Activated naive CD4-positive, alpha-beta T cell treated with anti-CD3 and anti-CD28 coated beads for 36 hours (primary cell): ENCODE measurements at regions not wholly inside any gene's neighbourhood (a gene's known extent, or its start where the extent isn't known, plus 50 kb on each side); places are given as distances from the start of the nearest gene placed in this dataset.

ENCODE experiments used
- CTCF ChIA-PET: fragments of 350-600 bp; sonication (Branson Sonifier 250); formaldehyde crosslinking; loops from one replicate; lab custom pipeline; 2021; ENCODE audit warnings: antibody characterized with exemption; lab: Charles Lee
- DNase-seq: peaks from one replicate; pipeline ENCODE4 v3.0.0-alpha.2; 2020
- H3K27ac Mint-ChIP-seq: one replicate; pipeline ENCODE4 v1.8.0; 2021; ENCODE audit warnings: mild to moderate bottlenecking, mixed read lengths
- H3K27me3 Mint-ChIP-seq: one replicate; pipeline ENCODE4 v1.8.0; 2021; ENCODE audit warnings: low read depth, mixed read lengths
- H3K36me3 Mint-ChIP-seq: one replicate; pipeline ENCODE4 v1.8.0; 2021; ENCODE audit warnings: low read depth, mixed read lengths
- H3K4me1 Mint-ChIP-seq: one replicate; pipeline ENCODE4 v1.8.0; 2021; ENCODE audit warnings: low read depth, mixed read lengths
- H3K4me3 Mint-ChIP-seq: one replicate; pipeline ENCODE4 v1.8.0; 2021; ENCODE audit warnings: mild to moderate bottlenecking, moderate library complexity, mixed read lengths
- H3K9me3 Mint-ChIP-seq: one replicate; pipeline ENCODE4 v1.8.0; 2021; ENCODE audit warnings: mixed read lengths
- intact Hi-C: fragments of 100-400 bp; cut with micrococcal nuclease; formaldehyde crosslinking; loops from one replicate; pipeline ENCODE4 v1.15.1; 2023

DNA sequence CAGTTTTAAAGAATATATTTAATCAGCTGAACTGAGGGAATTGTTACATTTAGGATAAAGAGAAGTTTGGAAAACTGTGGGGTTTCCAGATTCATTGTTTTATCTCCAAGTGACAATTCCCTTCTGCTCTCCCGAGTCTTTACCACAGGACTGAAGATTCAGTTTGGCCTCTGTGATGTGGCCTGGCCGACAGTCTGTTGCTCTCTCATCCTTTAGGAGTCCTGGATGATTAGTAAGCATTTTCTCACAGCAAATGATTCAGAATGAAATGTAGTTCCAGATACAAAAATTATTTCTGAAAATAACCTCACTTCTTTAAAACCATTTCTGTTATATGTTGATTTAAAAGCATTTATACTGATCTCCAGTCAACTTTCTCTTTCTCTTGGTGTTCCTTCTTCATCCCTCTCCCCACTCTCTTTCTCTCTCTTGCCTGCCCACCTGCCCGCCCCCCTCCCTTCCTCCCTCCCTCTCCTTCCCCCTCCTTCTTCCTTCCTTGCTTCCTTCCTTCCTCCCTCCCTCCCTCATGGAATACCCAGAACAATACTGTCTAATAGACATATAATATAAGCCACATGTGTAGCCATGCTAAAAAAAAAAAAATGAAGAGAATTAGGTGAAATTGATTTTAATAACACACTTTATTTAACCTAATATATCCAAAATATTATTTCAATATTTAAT is 254.9 kb downstream of the PRL start:
- Mint-ChIP-seq H3K4me1 (peaks cover 6% of the 10 kb centered on the region), H3K27me3 (no peaks in the 10 kb centered on the region), H3K9me3 (peaks cover 6% of the 10 kb centered on the region), H3K36me3 (no peaks in the 10 kb centered on the region), H3K4me3 (no peak overlapping the region), H3K27ac (no peak overlapping the region)
- no peak for DNase-seq
- CTCF ChIA-PET, result no interaction called here
- intact Hi-C loops, result no loop called here

DNA sequence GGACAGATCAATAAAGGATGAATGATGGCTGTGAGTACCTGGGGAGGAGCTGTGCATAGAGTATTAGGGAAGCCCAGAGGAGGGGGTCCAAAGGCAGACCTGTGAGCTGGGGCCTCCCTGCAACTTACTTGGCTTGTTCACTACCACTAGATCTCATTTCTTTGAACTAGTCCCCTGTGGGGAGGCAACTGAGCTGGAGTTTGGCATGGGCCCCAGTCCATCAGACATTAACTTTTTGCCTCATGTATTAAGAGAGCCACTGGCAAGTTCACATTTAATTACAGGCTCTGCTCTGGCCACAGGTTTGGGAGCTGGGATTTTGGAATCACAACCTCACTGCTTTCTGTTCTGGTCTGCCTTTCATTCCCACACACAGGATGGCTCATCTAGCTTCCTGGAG is 254.1 kb downstream of the PRL start:
- no peaks in the 10 kb centered on the region for H3K36me3 Mint-ChIP-seq
- DNase-seq, result no peak
- no peak overlapping the region for H3K4me3 Mint-ChIP-seq
- H3K27me3 Mint-ChIP-seq, result no peaks in the 10 kb centered on the region
- intact Hi-C loops, result no loop called here
- peaks cover 7% of the 10 kb centered on the region for H3K9me3 Mint-ChIP-seq
- H3K4me1 Mint-ChIP-seq, result peaks cover 6% of the 10 kb centered on the region
- CTCF ChIA-PET, result no interaction called here
- H3K27ac Mint-ChIP-seq, result no peak overlapping the region

DNA sequence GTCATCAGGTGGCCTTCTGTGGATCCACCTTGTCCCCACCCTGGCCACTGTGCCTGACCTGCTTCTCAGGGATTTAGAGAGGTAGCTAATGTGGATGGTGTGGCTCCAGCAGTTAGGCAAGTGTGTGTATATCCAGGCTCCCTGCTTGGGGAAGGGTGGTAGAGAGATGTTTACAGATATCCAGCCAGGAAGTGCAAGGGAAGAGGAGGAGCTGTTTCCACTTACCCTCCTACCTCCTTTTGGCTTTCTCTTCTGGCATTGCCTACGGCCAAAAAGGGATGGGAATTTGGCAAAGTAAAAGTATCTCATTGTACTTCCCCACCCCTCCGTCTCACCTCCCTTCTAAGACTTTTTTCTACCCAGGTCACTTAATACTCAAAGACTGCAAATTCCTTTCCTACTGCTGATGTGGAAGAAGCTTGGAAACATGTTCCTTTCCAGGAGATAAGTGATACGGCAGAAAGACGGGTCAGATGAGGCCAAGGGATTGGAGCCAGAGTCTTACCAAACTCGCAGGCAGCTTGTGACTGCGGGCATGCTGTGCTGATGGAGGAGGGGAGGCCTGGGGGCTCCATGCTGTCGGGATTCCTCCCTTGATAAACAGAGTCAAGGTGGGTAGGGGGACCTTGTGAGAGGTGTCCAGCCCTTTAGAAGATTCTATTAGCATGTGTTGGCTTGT is 253.4 kb downstream of the PRL start:
- H3K27me3 Mint-ChIP-seq, result no peaks in the 10 kb centered on the region
- intact Hi-C loops, result no loop called here
- DNase-seq, result no peak
- peaks cover 6% of the 10 kb centered on the region for H3K4me1 Mint-ChIP-seq
- H3K9me3 Mint-ChIP-seq, result peaks cover 7% of the 10 kb centered on the region
- H3K4me3 Mint-ChIP-seq, result no peak overlapping the region
- CTCF ChIA-PET, result no interaction called here
- no peak overlapping the region for H3K27ac Mint-ChIP-seq
- no peaks in the 10 kb centered on the region for H3K36me3 Mint-ChIP-seq

DNA sequence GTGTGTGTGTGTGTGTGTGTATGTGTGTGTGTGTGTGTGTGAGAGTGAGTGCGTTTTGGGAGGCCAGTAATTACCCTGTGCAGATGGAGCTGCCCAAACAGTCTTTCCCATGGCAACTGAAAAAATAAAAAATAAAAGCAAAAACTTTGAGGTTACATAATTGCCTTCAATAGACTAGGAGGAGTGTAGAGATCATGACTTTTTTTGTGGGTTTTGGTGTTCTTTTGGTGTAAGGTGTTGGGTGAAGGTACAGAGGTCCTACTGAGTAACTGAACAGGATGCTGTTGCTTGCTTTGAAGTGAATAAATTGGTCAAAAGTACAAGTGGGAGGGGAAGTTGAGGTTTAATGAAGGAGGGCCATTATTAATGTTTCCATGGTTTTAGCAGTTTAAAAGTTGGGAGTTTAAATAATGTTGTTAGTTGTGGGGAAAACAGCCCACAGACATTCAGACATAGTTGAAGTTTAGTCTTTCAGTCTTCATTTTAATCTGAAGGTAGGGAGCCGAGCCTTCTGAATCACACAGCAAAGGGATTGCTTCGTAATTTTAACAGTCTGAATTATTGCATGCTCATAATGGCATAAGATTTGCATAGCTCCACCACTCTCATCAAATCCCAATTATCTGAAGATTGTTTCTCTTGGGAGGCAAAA is 251.4 kb downstream of the PRL start:
- H3K27me3 Mint-ChIP-seq, result no peaks in the 10 kb centered on the region
- H3K27ac Mint-ChIP-seq, result no peak overlapping the region
- CTCF ChIA-PET, result no interaction called here
- peaks cover 6% of the 10 kb centered on the region for H3K4me1 Mint-ChIP-seq
- DNase-seq, result no peak
- no peak overlapping the region for H3K4me3 Mint-ChIP-seq
- intact Hi-C loops, result no loop called here
- H3K36me3 Mint-ChIP-seq, result no peaks in the 10 kb centered on the region
- H3K9me3 Mint-ChIP-seq, result peaks cover 4% of the 10 kb centered on the region

DNA sequence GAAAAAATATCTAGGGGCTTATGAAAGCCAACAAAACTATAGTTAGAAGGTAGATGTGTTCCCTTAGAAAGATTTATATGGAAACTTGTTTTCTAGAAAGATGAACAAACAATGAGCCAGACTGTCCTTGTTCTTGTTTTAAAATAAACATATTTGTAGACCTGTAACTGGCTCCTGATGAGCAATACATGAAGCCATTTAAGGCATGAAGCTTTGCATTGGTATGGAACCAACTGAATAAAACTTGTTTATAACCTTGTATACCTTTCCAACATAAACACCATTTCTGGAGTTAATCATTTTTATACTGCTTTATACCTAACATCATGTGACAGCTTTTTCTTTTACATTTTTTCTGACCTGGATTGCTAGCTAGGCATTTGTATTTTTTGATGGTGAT is 247.8 kb downstream of the PRL start:
- intact Hi-C loops, result no loop called here
- Mint-ChIP-seq H3K27ac (no peak overlapping the region), H3K4me3 (no peak overlapping the region), H3K9me3 (peaks cover 4% of the 10 kb centered on the region), H3K27me3 (no peaks in the 10 kb centered on the region), H3K4me1 (peaks cover 6% of the 10 kb centered on the region), H3K36me3 (no peaks in the 10 kb centered on the region)
- CTCF ChIA-PET, result no interaction called here
- DNase-seq, result no peak

DNA sequence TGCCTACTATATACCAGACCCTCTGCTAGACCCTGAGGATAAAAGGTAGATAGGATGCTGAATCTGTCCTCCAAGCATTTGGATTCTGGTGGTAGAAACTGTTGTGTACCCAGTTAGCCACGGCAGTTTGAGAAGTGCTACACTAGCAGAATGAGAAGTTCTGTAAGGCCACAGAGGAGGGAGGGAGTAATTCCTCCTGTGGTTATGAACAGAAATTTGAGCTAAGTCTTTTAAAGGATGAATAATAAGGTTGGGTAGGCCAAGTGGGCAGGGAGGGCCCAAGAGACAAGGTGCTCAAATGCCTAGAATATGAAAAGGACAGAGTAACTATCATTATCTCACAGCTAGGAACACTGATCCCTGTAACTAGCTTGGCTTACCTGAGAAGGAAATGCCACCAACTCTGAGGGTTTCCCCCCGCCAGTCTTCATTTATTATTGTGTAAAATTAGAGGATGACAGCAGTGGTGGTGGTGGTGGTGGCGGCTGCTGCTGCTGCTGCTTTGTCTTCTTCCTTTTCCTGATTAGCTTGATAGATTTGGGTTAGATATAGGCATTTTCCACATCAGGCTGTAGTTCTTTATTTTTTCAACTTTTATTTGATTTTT is 243.3 kb downstream of the PRL start:
- Mint-ChIP-seq H3K27me3 (peaks cover 2% of the 10 kb centered on the region), H3K9me3 (peaks cover 2% of the 10 kb centered on the region), H3K4me1 (no peaks in the 10 kb centered on the region), H3K4me3 (no peak overlapping the region), H3K36me3 (no peaks in the 10 kb centered on the region), H3K27ac (no peak overlapping the region)
- CTCF ChIA-PET, result interaction anchor here (1.1 kb wide), 1 partner anchor 38 kb away, joined by 3 read pairs; no protein-coding TSS in a partner anchor
- no peak for DNase-seq
- intact Hi-C loops, result no loop called here

DNA sequence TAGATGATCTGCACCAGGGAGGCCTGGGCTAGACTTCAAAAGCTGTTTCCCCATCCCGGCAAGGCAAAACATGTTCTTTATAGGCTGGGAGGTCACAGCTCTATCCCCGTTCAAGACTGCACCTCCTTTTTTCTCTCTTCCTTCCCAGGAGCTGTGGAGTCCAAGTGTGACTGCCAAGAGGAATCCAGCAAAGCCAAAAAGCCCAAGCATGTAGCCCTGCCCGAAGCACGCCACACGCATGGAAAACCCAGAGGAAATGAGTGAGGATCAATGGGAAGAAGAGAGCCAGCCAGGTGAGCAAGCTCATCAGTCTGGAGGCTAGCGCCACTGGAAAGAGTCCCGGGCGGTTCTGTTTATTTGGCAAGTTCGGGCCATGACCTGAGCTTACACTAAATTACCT is 240.4 kb downstream of the PRL start:
- H3K4me3 Mint-ChIP-seq, result no peak overlapping the region
- peaks cover 2% of the 10 kb centered on the region for H3K4me1 Mint-ChIP-seq
- intact Hi-C loops, result no loop called here
- CTCF ChIA-PET, result no interaction called here
- H3K27ac Mint-ChIP-seq, result no peak overlapping the region
- DNase-seq, result no peak
- H3K36me3 Mint-ChIP-seq, result no peaks in the 10 kb centered on the region
- H3K27me3 Mint-ChIP-seq, result peaks cover 3% of the 10 kb centered on the region
- H3K9me3 Mint-ChIP-seq, result peaks cover 2% of the 10 kb centered on the region

DNA sequence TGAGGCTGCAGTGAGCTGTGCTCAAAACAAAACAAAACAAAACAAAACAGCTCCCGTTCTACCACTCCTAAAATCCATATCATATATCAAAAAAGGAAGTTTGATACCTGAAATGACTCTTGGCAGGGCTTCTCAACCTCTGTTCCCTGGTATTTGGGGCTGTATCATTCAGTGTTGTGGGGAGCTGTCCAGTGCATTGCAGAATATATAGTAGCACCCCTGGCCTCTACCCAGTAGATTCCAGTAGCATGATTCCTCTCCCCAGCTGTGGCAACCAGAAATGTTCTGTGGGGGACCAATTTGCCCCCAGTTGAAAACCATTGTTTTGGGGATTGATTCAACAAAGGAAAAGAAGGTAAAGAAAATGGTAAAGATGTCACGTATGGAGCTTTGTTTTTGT is 238.9 kb downstream of the PRL start:
- DNase-seq, result no peak
- Mint-ChIP-seq H3K9me3 (no peaks in the 10 kb centered on the region), H3K4me3 (no peak overlapping the region), H3K27me3 (peaks cover 13% of the 10 kb centered on the region), H3K27ac (no peak overlapping the region), H3K36me3 (no peaks in the 10 kb centered on the region), H3K4me1 (peaks cover 8% of the 10 kb centered on the region)
- intact Hi-C loops, result no loop called here
- CTCF ChIA-PET, result no interaction called here

DNA sequence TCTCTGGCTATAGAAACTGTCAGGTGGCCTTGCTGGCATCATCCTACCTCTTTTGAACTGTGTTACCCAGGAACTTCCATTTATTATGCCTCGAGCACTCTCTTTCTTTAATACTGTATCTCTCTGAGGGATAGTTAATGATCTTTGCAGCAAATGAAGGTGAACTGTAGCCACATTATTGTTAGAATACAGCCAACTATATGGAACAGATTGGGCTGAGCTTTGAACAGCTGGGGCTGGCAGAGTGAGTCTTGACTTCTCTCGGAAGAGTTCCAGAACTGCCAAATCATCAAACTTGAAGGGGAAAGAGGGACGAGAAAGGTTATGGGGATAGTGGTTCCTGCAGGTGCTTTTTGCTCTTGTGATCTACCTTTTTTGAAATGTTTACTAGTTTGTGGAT is 237.7 kb downstream of the PRL start:
- intact Hi-C loops, result no loop called here
- no peak overlapping the region for H3K27ac Mint-ChIP-seq
- peaks cover 16% of the 10 kb centered on the region for H3K4me1 Mint-ChIP-seq
- peaks cover 13% of the 10 kb centered on the region for H3K27me3 Mint-ChIP-seq
- H3K4me3 Mint-ChIP-seq, result no peak overlapping the region
- DNase-seq, result no peak
- no peaks in the 10 kb centered on the region for H3K9me3 Mint-ChIP-seq
- H3K36me3 Mint-ChIP-seq, result no peaks in the 10 kb centered on the region
- CTCF ChIA-PET, result no interaction called here

DNA sequence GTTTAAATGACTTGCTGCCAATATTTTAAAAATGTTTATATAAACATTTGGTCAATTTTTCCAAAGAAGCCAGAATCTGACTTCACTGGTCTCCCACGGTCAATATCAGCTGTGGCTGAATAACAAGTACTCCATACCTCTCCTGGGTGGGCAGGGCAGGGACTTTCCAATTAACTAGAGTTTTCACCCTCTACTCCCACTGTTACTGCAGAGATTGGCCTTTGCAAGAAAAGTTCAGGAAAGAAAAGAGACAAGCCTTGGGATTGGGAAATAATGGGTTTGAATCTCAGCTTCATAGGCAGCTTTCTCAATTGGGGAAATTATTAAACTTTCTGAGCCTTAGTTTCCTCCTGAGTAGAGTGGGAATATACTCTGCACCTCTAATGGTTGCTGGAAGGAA is 236.9 kb downstream of the PRL start:
- CTCF ChIA-PET, result no interaction called here
- DNase-seq, result no peak
- Mint-ChIP-seq H3K27me3 (peaks cover 13% of the 10 kb centered on the region), H3K4me1 (peaks cover 16% of the 10 kb centered on the region), H3K27ac (no peak overlapping the region), H3K36me3 (no peaks in the 10 kb centered on the region), H3K9me3 (no peaks in the 10 kb centered on the region), H3K4me3 (no peak overlapping the region)
- intact Hi-C loops, result loop anchor here (5.0 to 10.0 kb wide), 3 partner anchors 87 to 1855 kb away; partner anchors contain the start of gene SOX4

DNA sequence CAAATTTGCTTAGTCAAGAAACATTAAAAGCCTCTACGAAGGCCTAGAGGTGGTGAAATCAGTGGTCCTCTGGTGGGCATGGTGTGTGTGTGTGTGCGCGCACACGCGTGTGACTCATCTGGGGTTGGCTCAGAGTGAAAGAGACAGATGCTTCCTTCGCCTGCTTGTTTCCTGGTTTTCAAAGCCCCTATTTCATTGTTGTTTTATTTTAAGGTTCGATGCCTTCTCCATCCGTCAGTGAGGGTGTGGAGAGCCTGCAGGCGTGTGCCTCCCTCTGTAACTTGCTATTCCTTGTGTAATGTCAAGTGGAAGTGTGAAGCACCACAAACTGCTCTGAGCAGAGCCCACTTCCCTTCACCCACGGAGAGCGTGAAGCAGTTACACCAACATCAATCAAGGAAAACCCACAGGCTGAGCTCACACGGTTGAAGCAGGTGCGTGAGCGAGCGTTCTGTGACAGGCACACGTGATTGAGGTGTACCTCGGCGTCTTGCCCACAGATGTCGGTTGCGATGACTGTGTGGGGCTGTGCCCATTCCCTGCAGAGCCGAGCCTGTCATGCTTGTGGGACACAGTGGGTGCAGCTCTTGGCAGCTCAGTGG is 233.9 kb downstream of the PRL start:
- intact Hi-C loops, result loop anchor here (5.0 to 10.0 kb wide), 3 partner anchors 84 to 1858 kb away; partner anchors contain the start of gene SOX4
- peak; percentile 69 for DNase-seq
- Mint-ChIP-seq H3K9me3 (no peaks in the 10 kb centered on the region), H3K36me3 (no peaks in the 10 kb centered on the region), H3K4me3 (peak overlapping the region; percentile 61), H3K4me1 (peaks cover 16% of the 10 kb centered on the region), H3K27me3 (peaks cover 13% of the 10 kb centered on the region), H3K27ac (peak overlapping the region; percentile 55)
- CTCF ChIA-PET, result no interaction called here

DNA sequence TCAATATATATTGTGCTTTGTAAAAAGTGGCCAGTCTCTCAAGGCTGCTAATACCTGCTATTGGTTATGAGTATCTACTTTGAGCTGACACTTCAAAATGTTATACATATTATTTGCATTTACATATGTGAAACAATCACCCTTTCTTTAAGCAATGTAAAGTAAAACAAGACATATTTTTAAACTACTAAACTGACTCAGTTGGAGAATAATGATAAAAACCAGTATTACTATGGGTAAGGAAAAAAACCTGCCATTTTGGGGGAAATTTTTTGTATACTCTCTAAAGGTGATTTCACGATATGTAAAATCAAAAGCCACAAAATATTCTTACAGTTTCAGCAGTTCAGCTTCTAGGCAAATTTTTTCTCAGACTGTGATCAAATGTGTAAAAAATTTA is 232.3 kb downstream of the PRL start:
- H3K27me3 Mint-ChIP-seq, result peaks cover 10% of the 10 kb centered on the region
- H3K4me3 Mint-ChIP-seq, result no peak overlapping the region
- H3K4me1 Mint-ChIP-seq, result peaks cover 16% of the 10 kb centered on the region
- CTCF ChIA-PET, result no interaction called here
- DNase-seq, result no peak
- intact Hi-C loops, result loop anchor here (5.0 to 10.0 kb wide), 3 partner anchors 83 to 1860 kb away; partner anchors contain the start of gene SOX4
- H3K36me3 Mint-ChIP-seq, result no peaks in the 10 kb centered on the region
- H3K27ac Mint-ChIP-seq, result no peak overlapping the region
- H3K9me3 Mint-ChIP-seq, result no peaks in the 10 kb centered on the region
